AG09319 (cell line): ENCODE measurements at regions not wholly inside any gene's neighbourhood (a gene's known extent, or its start where the extent isn't known, plus 50 kb on each side); places are given as distances from the start of the nearest gene placed in this dataset.

Experiments used
- DNase-seq: peaks from one replicate; pipeline ENCODE4 v3.0.0-alpha.2; 2010; ENCODE audit warnings: low read depth; ENCODE audit errors: extremely low read depth
- TF ChIP-seq, protein P1 (sequence below): IDR thresholded peaks from 2 replicates; pipeline ENCODE4 v1.5.1; 2011; ENCODE audit warnings: low read depth, mild to moderate bottlenecking, inconsistent platforms, low read length, moderate library complexity

- TF ChIP-seq, protein P1, sequence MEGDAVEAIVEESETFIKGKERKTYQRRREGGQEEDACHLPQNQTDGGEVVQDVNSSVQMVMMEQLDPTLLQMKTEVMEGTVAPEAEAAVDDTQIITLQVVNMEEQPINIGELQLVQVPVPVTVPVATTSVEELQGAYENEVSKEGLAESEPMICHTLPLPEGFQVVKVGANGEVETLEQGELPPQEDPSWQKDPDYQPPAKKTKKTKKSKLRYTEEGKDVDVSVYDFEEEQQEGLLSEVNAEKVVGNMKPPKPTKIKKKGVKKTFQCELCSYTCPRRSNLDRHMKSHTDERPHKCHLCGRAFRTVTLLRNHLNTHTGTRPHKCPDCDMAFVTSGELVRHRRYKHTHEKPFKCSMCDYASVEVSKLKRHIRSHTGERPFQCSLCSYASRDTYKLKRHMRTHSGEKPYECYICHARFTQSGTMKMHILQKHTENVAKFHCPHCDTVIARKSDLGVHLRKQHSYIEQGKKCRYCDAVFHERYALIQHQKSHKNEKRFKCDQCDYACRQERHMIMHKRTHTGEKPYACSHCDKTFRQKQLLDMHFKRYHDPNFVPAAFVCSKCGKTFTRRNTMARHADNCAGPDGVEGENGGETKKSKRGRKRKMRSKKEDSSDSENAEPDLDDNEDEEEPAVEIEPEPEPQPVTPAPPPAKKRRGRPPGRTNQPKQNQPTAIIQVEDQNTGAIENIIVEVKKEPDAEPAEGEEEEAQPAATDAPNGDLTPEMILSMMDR = no peak
- DNase-seq = no peak
These were observed 563.5 kb downstream of the LTN1 start for GRCh38 chr21:28429161-28429560.

GRCh38 chr21:28427394-28428022, 565.2 kb downstream of the LTN1 start:
- DNase-seq = no peak

GRCh38 chr21:28426545-28426944, 566.1 kb downstream of the LTN1 start:
- no peak for DNase-seq
- TF ChIP-seq, protein P1 = no peak

More at GRCh38 chr21:28427394-28428022, 565.2 kb downstream of the LTN1 start:
- TF ChIP-seq, protein P1 = no peak

DNA sequence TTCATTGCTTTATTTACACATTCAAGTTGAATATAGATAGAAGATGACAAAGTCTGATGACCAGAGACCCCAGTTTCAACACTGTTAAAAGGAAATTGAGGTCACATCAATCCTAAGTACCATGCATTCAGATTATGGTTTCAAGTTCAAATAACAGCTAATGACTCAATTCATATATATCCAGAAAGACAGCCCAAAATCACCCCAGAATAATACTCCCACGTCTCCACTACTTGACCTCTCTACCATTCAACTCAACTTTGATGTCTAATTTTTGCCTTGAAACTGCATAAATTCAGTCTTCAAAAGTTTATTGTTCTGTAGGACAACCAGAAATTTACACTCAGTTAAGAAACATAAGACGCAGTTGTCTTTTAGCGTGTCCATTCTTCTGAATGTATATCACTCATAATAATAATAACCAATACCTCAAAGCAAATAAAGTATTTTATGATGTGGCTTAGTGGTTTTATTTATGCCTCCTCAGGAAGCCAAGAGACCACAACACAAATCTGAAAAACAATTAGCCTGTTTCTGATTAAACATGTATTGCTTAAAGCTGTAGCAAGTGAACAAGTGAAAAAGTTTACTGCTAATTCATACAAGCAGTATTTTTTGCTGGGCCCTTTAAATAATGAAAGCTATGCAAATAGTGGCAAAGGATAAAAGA, 569.0 kb downstream of the LTN1 start:
- TF ChIP-seq, protein P1 = no peak
- no peak for DNase-seq

- DNase-seq = peak; percentile 92
These were observed 570.8 kb downstream of the LTN1 start for GRCh38 chr21:28421716-28422524.

GRCh38 chr21:28419811-28420210, 572.9 kb downstream of the LTN1 start:
- TF ChIP-seq, protein P1 = no peak
- no peak for DNase-seq

More at GRCh38 chr21:28421716-28422524, 570.8 kb downstream of the LTN1 start:
- TF ChIP-seq, protein P1 = no peak
